ENCODE measurements at regions not wholly inside any gene's neighbourhood (a gene's known extent, or its start where the extent isn't known, plus 50 kb on each side); places are given as distances from the start of the nearest gene placed in this dataset.
"Not testable (repeated sequence)": the region's sequence is repeated elsewhere in the genome, so short reads cannot be mapped to it uniquely, and the experiment has no call there.

DNA sequence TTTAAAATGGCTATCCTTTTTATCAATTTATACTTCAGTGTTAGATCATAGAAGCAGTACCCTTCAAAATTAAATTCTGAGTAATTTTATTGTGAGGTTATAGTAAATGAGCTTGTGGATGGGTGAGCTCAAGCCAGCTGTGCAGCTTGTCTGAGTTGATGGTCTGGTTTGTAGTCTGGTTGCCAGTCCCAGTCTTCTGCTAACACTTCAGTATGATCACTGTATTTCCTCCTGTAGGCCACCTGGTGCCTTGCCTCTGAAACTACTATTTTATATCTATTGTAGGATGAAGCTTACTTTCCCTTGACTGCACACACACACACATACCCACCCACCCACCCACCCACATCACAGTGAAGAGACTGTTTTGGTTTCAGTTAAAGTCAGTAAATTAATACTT is 496.4 kb downstream of the PCNX1 start:
- DNase-seq = peak; percentile 40

DNA sequence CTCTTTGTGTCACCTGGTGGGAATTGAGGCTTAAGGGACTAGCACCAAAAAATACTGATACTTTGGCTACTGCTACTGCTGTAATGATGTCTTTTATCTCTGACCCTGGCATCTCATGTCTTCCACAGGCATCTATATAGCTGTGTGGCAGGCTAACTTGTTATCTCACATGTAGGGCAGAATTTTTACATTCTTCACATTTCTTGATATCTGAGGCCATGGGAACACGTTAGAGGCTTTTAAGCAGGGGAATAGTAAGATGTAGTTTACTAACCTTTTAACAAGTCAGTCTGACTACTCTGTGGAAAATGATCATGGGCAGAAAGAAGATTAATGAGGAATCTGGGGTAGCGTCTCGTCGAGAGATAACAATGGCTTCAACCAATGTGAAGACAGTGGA is 498.4 kb downstream of the PCNX1 start:
- DNase-seq = no peak

DNA sequence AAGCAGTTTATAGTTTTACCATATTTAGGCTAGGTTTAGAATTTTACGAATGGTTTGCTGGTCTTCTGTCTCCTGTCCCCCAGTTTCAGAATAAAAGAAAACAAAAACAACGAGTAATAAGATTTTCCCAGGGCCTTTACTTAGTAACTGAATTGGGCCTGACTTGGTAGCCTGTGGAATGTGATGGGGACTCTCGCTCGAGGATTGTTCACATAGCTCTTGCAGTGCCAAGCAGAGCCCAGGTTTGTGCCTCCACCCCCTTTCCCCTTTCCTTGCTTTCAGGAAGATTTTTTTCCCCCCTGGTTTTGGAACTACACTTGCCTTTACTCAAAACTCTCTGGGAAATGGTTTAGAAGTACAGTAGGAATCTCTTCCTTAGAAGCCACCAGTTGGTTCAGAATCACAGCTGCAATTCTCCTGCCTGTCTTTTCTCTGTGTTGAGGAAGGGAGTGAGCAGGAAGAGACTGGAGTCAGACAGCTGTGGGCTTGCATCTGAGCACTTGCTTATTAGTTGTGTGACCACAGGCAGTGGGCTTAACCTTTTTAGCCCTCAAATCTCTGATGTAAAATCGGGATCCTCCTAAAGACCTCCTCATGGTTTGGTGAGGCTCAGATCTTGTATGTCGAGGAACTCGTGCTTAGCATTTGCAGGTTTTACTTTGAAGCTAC is 501.2 kb downstream of the PCNX1 start:
- no peak for DNase-seq

DNA sequence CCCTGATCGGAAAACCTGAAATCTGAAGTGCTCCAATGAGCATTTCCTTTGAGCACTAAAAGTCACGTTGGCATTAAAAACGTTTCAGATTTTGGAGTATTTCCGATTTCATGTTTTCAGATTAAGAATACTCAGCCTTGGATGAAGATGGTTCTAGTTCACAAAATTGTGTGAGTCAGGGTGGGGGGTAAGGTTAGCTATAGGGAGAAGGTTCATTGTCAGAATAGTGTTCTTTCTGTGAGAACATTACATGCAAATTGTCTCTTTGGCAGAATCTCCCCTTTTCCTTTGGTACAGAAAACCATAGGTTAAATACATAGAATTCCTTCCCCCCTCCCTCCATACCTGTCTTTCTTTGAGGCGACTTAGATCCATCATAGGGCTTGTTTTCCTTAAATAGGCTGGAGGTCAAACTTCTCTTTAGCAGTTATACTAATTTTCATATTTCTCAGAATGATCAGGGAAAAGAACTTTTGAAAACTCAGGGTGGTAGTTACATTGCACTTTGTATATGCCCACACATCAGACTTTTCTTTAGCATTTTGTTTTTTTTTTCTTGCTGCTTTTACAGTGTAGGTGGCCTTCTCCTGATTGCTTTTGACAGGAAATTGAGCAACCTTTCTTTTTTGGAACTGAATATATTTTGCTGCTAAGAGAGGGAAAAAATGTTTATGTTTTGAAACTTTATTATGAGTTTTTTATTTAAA is 503.5 kb downstream of the PCNX1 start:
- no peak for DNase-seq

DNA sequence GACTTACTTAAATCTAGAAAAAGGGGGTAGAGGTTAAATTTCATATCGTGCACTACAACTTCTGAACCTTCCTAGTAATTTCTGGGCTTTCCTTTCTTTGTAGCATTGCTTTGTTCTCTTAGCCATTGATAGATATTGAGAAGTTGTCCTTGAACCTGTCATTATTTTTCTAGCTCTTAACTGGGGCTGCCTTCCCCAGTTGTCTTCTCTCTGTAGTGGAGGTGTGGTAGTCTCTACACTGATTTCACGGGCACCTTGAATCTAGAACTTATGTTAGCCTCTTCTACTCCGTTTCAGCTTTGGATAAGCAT is 504.0 kb downstream of the PCNX1 start:
- DNase-seq = no peak

DNA sequence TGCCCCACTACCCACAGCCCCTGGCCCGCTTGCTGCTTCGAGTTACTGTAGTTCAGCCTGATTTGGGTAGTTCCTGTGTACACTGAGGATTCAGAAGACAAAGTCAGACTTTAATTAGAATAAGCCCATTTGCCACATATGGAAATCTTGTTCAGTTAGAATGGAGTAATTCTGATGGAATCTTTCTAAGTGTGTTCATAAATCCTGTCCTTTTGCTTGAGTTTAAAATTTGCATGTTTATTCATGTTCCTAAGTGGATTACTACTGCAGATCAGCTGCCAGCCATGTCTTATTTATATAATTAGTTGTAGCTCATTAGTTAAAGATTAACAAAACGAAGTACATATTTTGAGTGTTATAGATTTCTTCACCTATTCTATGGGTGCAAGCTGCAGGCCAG is 504.5 kb downstream of the PCNX1 start:
- no peak for DNase-seq

DNA sequence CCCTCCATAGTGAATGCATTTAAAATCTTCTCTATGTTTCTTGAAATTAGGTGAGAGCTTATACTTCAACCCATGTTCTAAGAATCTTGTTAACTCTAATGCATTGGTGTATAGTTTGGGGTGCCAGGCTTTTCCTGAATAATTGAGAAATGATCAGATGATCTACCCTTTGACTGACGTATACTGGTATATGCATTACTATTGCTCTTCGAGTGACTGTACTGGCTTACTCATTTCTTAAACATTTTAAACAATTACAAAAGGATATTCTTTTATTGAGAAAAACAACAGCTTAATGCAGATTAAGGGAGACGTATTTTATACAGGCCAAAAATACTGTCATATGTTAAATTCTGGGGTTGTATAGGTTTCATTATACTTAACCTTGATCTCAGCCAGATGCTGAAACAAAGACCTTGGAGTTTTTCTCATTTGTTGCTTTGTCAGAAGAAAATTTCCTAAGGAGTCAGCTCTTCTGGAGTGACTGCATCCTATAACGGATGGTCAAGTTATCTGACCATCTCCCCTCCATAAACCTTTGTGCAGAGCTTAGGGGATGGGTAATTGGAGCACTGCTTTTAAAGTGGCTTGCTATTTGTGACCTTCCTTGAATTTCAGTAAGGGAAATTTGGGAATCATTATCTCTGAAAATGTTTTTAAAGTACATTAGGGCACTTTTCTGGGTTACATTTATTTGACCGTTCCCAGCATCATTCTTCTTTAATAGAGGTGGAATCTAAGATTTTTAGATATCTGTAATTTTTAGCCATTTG is 507.6 kb downstream of the PCNX1 start:
- DNase-seq = no peak

DNA sequence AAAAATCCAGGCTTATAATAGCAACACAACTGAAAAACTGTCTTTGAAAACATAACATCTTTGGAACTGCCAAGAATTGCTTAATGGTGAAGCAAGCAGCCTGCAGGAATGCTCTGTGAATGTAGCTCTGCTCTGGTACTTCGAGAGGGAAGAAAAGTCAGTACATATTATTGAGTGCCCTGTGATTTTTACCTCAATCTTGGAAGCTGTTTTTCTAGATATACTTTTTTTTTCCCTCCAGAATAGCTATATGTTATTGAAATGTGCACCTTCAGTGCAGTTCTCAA is 508.1 kb downstream of the PCNX1 start:
- no peak for DNase-seq

DNA sequence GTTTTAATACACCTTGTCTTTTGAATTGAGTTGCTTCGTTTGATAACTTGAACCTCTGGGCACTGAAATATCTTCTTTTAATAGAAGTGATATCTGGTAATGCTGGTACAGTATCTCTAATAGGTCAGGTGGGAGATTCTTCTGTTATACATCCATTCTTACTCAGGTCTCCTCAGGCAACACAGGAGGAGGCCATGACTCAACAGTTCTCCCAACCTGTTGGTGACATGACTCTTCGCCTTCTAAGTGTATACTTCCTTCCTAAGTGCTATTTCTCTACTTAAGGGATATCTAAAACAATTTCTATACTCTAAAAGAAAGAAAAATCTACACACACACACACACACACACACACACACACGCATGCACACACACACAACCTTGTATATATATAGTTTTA is 509.1 kb downstream of the PCNX1 start:
- no peak for DNase-seq

DNA sequence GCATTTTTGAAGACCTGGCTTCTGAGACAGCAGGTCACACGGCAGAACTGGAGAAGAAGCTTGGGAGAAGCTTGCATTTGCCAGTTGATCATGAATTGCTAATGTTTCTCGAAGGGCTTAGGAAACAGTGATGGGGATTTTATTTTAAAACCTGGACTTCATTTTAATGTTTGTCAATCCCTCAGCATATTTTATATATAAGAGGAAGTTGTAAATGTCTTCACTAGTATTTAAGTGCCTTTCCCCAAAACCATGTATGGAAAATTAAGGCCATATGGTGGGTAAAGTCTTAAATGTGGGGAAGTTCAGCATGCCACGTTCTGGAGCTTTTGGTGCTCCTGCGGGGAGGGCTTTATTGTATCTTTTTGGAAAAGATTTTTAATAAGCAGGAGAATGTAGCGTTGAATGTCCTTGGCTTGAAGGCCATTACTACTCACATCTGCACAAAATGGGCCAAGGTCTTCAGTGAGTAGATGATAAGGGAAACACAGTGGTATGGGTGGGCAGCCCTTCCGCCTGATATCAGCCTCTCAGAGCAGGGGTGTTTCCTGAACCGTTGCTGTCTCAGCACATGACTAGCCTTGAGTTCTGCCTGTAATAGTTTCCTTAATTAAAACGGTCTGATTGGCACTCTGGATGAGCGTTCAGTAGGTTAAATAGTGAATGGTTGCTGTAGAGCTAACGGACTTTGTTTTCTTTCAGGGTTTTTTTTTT is 511.4 kb downstream of the PCNX1 start:
- peak; percentile 85 for DNase-seq

DNA sequence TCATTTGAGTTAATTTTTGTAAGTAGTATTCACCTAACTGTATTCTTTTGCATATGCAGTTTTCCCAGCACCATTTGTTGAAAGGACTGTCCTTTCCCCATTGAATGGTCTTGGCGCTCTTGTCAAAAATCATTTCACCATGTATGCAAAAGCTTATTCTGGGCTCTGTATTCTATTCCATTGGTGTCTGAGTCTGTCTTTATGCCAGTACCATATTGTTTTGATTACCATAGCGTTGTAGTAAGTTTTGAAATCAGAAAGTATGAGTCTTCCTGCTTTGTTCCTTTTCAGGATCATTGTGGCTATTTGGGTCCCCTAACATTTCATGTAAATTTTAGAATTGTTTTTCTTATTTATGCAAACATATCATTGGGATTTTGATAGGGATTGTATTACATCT is 508.7 kb upstream of the RGS6 start:
- DNase-seq = no peak

DNA sequence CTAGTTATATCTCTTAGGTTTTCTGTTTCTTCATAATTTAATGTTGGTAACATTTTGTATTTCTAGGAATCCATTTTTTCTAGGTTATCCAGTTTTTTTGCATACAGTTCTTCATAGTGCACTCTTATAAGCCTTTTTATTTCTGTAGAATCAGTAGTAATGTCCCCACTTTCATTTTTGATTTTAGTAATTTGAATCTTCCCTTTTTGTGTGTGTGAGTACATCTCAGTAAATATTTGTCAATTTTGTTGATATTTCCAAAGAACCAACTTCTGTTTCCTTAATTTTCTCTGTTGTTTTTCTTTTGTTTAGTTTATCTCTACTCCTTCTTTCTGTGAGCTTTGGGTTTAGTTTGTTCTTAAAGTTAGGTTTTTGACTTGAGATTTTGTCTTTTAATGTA is 507.3 kb upstream of the RGS6 start:
- no peak for DNase-seq

DNA sequence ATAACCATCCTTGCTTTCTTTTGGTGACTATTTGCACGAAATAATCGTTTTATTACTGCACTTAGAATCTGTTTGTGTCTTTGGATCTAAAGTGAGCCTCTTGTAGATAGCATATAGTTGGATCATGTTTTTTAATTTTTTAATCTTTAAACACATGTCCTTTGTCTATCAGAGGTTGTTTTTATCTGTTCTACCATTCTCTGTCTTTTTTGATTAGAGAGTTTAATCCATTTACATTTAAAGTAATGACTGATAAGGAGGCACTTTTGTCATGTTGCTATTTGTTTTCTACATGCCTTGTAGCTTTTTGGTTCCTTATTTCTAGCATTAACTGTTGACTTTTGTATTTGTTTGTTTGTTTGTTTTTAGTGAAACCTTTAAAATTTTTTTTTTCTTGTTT is 506.2 kb upstream of the RGS6 start:
- no peak for DNase-seq

DNA sequence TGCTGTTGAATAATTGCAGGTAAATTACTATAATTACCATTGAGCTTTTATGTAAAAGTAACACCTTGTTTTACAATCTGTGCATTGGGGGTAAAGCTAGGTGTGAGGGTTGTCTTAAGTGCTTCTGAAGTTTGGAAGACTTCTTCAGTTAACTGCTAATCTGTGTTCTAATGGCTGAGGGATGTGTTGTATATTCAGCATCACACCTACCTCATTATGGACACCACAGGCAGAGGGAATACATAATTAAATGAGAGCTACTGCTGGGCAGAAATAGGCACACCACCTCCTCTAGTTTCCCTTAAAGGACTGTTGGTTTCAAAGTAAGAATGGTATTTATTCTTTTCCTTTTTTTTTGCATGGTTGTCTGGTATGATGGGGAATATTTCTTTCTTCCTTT is 502.3 kb upstream of the RGS6 start:
- DNase-seq = no peak

DNA sequence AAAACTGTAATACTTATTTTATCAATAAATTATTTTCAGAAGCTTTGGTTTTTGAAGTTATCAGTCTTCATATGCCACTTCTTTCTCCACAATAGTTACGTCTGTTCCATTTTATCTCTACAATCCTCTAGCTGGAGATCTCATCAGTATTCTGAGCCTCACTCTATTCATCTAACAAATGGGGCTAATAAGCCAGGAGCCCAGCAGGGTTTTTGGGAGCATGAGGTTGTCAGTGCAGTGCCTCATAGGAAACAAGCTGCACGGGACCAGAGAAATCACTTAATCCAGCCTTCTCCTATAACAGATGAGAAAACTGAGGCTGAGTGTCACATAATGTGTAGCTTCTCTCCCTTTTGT is 501.9 kb upstream of the RGS6 start:
- no peak for DNase-seq

DNA sequence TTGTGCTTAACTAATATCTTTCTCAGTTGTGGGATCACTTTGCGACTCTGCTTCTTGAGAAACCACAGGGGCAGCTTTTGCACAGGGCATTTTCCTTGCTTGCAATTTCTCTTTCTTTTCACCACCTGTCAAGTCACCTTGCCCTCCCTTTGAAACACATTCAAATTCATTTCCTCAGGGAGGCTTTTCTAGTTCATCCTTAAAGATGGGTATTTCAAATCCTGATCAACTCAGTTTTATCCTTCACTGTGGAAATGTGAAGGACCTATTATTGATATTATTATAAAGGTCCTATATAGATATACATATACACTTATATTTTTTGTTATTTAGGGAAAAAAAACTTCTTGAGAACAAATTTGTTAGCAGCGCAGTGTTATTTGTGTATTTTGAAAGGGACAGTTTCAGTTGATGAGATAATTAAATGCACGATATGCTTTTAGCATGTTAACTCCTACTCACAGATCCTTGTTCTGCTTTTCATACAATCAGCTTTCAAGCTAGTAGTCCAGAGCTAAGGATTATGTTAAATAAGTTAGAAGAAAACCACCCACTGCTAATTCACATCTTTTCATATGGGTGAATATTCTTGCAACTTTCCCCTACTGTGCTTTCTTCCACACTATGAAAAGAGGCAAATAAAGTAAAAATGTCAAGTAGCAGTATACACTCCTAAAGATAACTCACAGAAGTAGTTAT is 501.4 kb upstream of the RGS6 start:
- DNase-seq = no peak

DNA sequence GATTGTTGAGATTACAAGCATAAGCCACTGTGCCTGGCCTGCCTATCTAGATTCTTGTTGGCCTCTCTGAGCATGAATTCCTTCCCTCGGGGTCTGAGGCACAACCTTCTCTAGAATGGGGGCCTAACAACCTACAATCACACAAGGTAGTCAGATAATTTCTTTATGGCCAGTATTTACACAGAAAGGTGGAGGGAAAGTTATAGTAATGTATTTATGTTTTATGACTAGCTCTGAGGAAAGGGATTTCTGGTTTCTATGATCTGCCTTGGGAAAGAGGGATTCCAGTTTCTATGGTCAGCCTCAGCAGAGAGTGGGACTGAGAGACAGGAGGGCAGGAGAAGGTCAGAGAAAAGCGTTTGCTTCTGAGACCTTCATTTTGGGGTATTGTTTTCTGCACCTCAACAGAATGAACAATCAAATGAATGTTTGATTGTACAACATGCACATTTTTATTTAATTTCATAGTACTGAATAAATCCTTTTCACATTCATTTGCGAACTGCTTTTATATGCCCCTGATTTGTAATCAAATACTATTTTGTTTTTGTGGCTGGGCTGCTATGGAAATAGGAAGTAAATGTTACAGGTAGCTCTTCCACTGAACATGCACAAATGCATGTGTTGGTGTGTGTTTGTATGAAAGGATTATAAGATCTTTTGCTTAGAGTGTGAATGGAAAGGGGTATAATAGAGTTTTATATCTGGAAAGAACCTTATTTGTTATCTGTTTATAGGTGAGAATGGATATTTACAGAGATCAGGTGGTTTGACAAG is 499.7 kb upstream of the RGS6 start:
- DNase-seq = no peak

DNA sequence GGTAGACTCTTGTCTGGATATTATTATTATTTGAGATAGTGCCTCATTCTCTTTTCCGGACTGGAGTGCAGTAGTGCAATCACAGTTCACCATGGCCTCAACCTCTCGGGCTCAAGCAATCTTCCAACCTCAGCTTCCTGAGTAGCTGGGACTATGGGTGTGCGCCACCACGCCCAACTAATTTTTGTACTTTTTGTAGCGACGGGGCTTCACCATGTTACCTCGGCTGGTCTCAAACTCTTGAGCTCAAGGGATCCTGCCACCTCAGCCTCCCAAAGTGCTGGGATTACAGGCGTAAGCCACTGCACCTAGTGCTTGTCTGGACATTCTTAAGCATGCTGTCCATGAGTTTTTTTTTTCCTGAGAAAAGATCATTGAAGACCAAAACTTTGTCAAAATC is 498.9 kb upstream of the RGS6 start:
- no peak for DNase-seq

DNA sequence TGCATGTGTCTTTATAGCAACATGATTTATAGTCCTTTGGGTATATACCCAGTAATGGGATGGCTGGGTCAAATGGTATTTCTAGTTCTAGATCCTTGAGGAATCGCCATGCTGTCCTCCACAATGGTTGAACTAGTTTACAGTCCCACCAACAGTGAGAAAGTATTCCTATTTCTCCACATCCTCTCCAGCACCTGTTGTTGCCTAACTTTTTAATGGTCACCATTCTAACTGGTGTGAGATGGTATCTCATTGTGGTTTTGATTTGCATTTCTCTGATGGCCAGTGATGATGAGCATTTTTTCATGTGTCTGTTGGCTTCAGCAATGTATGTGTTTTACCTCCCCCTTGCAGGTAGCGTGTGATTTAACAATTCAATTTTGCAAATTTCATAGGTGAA is 496.6 kb upstream of the RGS6 start:
- not testable (repeated sequence) for DNase-seq

DNA sequence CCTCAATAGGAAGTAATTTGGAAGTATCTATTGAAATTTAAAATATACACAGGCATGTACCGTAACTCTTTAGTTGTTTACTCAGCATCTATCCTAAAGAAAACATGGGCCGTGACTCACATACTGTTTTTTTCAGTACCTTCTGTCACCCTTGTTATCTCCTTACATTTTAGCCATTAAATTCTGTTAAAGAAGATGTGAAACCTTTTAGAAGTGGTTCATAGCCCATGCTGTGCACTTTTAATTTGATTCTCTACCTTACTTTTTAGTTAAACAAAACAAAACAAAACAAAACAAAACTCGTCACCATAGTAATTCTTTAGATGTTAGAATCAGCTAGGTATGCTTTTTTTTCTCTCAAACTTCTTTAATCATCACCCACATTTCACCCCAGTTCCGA is 494.4 kb upstream of the RGS6 start:
- DNase-seq = no peak

DNA sequence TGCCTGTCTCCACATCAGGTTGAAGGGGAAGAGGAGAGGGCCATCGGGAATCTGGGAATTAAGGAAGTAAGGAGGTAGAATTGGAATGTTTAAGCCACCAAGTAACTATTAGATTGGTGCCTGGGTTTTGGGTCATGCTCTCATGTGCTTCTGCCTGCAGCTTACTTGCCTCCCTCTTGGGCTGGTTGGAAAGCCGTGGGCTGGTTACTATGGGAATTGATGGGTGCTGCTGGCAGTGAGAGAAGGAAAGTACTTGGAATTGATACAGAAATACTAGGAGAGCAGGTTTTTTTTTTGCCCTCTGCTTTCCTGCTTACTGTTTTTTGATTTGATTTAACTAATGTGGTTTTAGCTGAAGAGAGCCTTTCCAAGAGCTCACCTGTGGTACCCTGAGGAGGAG is 493.5 kb upstream of the RGS6 start:
- no peak for DNase-seq

DNA sequence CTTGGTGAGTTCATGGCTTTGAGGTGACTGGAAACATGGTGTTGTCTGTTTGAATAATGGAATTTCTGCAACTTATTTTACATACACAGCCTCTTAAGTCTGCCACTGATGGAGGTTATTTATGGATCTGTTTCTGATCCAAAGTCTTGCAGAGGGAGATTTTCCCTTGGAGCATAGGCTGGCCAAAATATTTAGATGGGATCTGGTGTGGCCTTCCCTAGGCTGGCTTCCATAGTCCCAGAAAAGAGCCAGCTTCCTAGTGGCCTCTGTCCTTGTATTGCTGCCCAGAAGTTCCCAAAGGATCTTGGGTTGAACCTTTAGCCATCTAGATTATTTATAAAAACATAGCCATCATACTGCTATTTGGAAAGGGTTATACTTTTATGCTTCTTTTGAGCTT is 491.1 kb upstream of the RGS6 start:
- no peak for DNase-seq

Measured in hematopoietic multipotent progenitor cell treated with erythropoietin and hydrocortisone succinate and interleukin-3 and kit ligand, for 8 days (in vitro differentiated cells).